ENCODE measurements at regions not wholly inside any gene's neighbourhood (a gene's known extent, or its start where the extent isn't known, plus 50 kb on each side); places are given as distances from the start of the nearest gene placed in this dataset.

GRCh38 chr6:14664112-14664601, 546.6 kb downstream of the CD83 start:
- ChIA-PET POLR2A (no interaction called here), CTCF (no interaction called here)
- H3K4me1 ChIP-seq (ENCODE audit: control insufficient read depth, insufficient read depth, low read length): 0 out of 2 replicates have a peak, but pooled peaks cover 2% of the 10 kb centered on the region

GRCh38 chr6:14664621-14665315, 547.2 kb downstream of the CD83 start:
- Histone ChIP-seq H3K4me1 (ENCODE audit: control insufficient read depth, insufficient read depth, low read length) (0 out of 2 replicates have a peak, but pooled peaks cover 2% of the 10 kb centered on the region), H3K36me3 (ENCODE audit: control insufficient read depth in 2 of 2, insufficient read depth in 1 of 2, low read length in 2 of 2) (no peaks in the 10 kb centered on the region), H3K27ac (ENCODE audit: extremely low read depth, low read depth, low read length) (no peak overlapping the region), H3K9me3 (ENCODE audit: control insufficient read depth, insufficient read depth, low read depth, low read length) (no peaks in the 10 kb centered on the region), H3K4me3 (ENCODE audit: low read depth, low read length) (no peak overlapping the region)
- CTCF ChIA-PET: interaction anchor here (0.5 to 1.6 kb wide), 3 partner anchors 26 to 51 kb away, joined by 3 to 4 read pairs (median 3); no protein-coding TSS in a partner anchor
- TF ChIP-seq ZNF214 (tag by site-specific recombination; IDR thresholded peaks at IDR 0.05; ENCODE audit: borderline replicate concordance) (no peak), ZNF23 (tag by site-specific recombination; IDR thresholded peaks at IDR 0.05; ENCODE audit: borderline replicate concordance) (no peak), ZFHX2 (tag by site-specific recombination; conservative IDR thresholded peaks at IDR 0.05) (no peak), GLI2 (tag by site-specific recombination; IDR thresholded peaks at IDR 0.05; ENCODE audit: borderline replicate concordance, low read depth) (no peak), MZF1 (tag by site-specific recombination; IDR thresholded peaks at IDR 0.05; ENCODE audit: borderline replicate concordance) (no peak), IKZF3 (tag by site-specific recombination; IDR thresholded peaks at IDR 0.05) (no peak)
- TF ChIP-seq, protein P1, sequence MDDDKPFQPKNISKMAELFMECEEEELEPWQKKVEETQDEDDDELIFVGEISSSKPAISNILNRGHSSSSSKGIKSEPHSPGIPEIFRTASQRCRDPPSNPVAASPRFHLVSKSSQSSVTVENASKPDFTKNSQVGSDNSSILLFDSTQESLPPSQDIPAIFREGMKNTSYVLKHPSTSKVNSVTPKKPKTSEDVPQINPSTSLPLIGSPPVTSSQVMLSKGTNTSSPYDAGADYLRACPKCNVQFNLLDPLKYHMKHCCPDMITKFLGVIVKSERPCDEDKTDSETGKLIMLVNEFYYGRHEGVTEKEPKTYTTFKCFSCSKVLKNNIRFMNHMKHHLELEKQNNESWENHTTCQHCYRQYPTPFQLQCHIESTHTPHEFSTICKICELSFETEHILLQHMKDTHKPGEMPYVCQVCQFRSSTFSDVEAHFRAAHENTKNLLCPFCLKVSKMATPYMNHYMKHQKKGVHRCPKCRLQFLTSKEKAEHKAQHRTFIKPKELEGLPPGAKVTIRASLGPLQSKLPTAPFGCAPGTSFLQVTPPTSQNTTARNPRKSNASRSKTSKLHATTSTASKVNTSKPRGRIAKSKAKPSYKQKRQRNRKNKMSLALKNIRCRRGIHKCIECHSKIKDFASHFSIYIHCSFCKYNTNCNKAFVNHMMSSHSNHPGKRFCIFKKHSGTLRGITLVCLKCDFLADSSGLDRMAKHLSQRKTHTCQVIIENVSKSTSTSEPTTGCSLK (tag by site-specific recombination; IDR thresholded peaks at IDR 0.05): no peak
- TF ChIP-seq, protein P2, sequence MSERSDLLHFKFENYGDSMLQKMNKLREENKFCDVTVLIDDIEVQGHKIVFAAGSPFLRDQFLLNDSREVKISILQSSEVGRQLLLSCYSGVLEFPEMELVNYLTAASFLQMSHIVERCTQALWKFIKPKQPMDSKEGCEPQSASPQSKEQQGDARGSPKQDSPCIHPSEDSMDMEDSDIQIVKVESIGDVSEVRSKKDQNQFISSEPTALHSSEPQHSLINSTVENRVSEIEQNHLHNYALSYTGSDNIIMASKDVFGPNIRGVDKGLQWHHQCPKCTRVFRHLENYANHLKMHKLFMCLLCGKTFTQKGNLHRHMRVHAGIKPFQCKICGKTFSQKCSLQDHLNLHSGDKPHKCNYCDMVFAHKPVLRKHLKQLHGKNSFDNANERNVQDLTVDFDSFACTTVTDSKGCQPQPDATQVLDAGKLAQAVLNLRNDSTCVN (tag by site-specific recombination; optimal IDR thresholded peaks at IDR 0.05): no peak
- POLR2A ChIA-PET: no interaction called here

More at GRCh38 chr6:14664112-14664601, 546.6 kb downstream of the CD83 start:
- Histone ChIP-seq H3K36me3 (ENCODE audit: control insufficient read depth in 2 of 2, insufficient read depth in 1 of 2, low read length in 2 of 2) (no peaks in the 10 kb centered on the region), H3K27ac (ENCODE audit: extremely low read depth, low read depth, low read length) (no peak overlapping the region), H3K9me3 (ENCODE audit: control insufficient read depth, insufficient read depth, low read depth, low read length) (no peaks in the 10 kb centered on the region), H3K4me3 (ENCODE audit: low read depth, low read length) (no peak overlapping the region)
- TF ChIP-seq, protein P3, sequence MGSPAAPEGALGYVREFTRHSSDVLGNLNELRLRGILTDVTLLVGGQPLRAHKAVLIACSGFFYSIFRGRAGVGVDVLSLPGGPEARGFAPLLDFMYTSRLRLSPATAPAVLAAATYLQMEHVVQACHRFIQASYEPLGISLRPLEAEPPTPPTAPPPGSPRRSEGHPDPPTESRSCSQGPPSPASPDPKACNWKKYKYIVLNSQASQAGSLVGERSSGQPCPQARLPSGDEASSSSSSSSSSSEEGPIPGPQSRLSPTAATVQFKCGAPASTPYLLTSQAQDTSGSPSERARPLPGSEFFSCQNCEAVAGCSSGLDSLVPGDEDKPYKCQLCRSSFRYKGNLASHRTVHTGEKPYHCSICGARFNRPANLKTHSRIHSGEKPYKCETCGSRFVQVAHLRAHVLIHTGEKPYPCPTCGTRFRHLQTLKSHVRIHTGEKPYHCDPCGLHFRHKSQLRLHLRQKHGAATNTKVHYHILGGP (tag by site-specific recombination; IDR thresholded peaks at IDR 0.05): no peak
- TF ChIP-seq ZNF148 (tag by site-specific recombination; IDR thresholded peaks at IDR 0.05; ENCODE audit: borderline replicate concordance): no peak
- TF ChIP-seq ZBTB17 (tag by site-specific recombination; IDR thresholded peaks at IDR 0.05): no peak
- no peak for TF ChIP-seq ZNF155 (tag by site-specific recombination; IDR thresholded peaks at IDR 0.05)
